ENCODE measurements at regions not wholly inside any gene's neighbourhood (a gene's known extent, or its start where the extent isn't known, plus 50 kb on each side); places are given as distances from the start of the nearest gene placed in this dataset.

- no peak for TF ChIP-seq TAF1 (IDR thresholded peaks at IDR 0.05; ENCODE audit: low read depth)
- no peak for TF ChIP-seq POLR2AphosphoS5 (IDR thresholded peaks at IDR 0.05)
- no peak for TF ChIP-seq CTCF (IDR thresholded peaks at IDR 0.05; ENCODE audit: poor library complexity, severe bottlenecking)
Measured at GRCh38 chr2:215579809-215580208, 143.9 kb upstream of the FN1 start.

Measured in neural cell (in vitro differentiated cells).